ENCODE measurements at regions not wholly inside any gene's neighbourhood (a gene's known extent, or its start where the extent isn't known, plus 50 kb on each side); places are given as distances from the start of the nearest gene placed in this dataset.

DNA sequence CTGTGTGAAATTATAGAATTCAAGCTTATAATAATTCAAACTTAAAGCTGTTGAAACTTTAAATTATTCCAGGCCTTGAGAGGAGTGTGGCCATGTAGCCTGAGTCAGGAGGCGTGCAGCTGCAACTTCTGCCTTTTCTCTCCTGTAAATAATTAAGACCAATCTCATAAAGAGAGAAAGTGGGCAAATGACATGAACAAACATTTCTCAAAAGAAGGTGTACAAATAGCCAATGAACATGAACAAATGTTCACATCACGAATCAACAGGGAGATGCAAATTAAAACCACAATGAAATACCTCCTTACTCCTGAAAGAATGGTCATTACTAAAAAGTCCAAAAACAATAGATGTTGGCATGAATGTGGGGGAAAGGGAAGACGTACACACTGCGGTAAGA, 149.1 kb upstream of the MYCN start:
- Histone ChIP-seq H3K27me3 (ENCODE audit: control insufficient read depth, insufficient read depth, low read length) (no peaks in the 10 kb centered on the region; the same call in 1 of the 2 replicates), H3K9me3 (ENCODE audit: control insufficient read depth, insufficient read depth, low read depth, low read length) (no peaks in the 10 kb centered on the region), H3K36me3 (ENCODE audit: control insufficient read depth, insufficient read depth, low read length) (no peaks in the 10 kb centered on the region), H3K4me3 (ENCODE audit: low read depth in 2 of 2, low read length in 2 of 2) (no peak overlapping the region), H3K27ac (ENCODE audit: low read length) (no peak overlapping the region), H3K4me1 (ENCODE audit: control insufficient read depth, insufficient read depth, low read length) (no peaks in the 10 kb centered on the region)
- no TSS peak for BruUV-seq (replicated peaks)
- TF ChIP-seq TCF7L2 (IDR thresholded peaks at IDR 0.05; ENCODE audit: low read depth, low read length) (no peak), POLR2AphosphoS5 (IDR thresholded peaks at IDR 0.05; ENCODE audit: low read depth, low read length) (no peak), SIN3A (IDR thresholded peaks at IDR 0.05; ENCODE audit: borderline replicate concordance, insufficient read depth, low read depth, low read length) (no peak)
- TF ChIP-seq, protein P1, sequence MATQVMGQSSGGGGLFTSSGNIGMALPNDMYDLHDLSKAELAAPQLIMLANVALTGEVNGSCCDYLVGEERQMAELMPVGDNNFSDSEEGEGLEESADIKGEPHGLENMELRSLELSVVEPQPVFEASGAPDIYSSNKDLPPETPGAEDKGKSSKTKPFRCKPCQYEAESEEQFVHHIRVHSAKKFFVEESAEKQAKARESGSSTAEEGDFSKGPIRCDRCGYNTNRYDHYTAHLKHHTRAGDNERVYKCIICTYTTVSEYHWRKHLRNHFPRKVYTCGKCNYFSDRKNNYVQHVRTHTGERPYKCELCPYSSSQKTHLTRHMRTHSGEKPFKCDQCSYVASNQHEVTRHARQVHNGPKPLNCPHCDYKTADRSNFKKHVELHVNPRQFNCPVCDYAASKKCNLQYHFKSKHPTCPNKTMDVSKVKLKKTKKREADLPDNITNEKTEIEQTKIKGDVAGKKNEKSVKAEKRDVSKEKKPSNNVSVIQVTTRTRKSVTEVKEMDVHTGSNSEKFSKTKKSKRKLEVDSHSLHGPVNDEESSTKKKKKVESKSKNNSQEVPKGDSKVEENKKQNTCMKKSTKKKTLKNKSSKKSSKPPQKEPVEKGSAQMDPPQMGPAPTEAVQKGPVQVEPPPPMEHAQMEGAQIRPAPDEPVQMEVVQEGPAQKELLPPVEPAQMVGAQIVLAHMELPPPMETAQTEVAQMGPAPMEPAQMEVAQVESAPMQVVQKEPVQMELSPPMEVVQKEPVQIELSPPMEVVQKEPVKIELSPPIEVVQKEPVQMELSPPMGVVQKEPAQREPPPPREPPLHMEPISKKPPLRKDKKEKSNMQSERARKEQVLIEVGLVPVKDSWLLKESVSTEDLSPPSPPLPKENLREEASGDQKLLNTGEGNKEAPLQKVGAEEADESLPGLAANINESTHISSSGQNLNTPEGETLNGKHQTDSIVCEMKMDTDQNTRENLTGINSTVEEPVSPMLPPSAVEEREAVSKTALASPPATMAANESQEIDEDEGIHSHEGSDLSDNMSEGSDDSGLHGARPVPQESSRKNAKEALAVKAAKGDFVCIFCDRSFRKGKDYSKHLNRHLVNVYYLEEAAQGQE (IDR thresholded peaks at IDR 0.05; ENCODE audit: insufficient read depth in 1 of 2, low read depth in 2 of 2, low read length in 1 of 2): no peak
- TF ChIP-seq, protein P2, sequence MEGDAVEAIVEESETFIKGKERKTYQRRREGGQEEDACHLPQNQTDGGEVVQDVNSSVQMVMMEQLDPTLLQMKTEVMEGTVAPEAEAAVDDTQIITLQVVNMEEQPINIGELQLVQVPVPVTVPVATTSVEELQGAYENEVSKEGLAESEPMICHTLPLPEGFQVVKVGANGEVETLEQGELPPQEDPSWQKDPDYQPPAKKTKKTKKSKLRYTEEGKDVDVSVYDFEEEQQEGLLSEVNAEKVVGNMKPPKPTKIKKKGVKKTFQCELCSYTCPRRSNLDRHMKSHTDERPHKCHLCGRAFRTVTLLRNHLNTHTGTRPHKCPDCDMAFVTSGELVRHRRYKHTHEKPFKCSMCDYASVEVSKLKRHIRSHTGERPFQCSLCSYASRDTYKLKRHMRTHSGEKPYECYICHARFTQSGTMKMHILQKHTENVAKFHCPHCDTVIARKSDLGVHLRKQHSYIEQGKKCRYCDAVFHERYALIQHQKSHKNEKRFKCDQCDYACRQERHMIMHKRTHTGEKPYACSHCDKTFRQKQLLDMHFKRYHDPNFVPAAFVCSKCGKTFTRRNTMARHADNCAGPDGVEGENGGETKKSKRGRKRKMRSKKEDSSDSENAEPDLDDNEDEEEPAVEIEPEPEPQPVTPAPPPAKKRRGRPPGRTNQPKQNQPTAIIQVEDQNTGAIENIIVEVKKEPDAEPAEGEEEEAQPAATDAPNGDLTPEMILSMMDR (IDR thresholded peaks at IDR 0.05): no peak
- in situ Hi-C loops (cut with HindIII; ENCODE audit: low pct_unique_long_range_greater_than_20kb, low sequenced_read_pairs): no loop called here
- ChIA-PET CTCF (no interaction called here), POLR2A (no interaction called here)
- ATAC-seq: no peak
- intact Hi-C loops (cut with micrococcal nuclease; ENCODE audit: unreplicated experiment): no loop called here
- DNase-seq (ENCODE audit: low read depth, low spot score): no peak

DNA sequence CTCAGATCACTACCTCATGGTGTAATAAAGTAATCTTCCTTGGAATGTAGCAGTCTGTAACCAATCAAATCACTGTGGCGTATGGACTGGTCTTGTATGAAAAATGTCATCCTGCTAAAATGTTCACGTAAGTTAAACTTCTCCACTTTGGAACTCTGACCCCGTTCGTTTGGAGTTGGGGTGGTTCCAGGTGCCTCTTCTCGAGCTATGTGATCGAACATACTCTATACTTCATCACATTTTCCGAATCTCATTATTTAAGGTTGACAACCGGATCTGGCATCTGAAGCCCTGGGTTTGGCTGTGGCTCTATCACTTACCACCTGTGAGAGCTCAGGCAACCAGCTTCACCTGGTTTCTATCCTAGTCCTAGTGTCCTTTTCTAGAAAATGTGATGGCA, 148.0 kb upstream of the MYCN start:
- CTCF ChIA-PET: no interaction called here
- no TSS peak for BruUV-seq (replicated peaks)
- in situ Hi-C loops (cut with HindIII; ENCODE audit: low pct_unique_long_range_greater_than_20kb, low sequenced_read_pairs): no loop called here
- intact Hi-C loops (cut with micrococcal nuclease; ENCODE audit: unreplicated experiment): no loop called here
- H3K27me3 ChIP-seq (ENCODE audit: control insufficient read depth, insufficient read depth, low read length): no peaks in the 10 kb centered on the region; the same call in 1 of the 2 replicates
- no peaks in the 10 kb centered on the region for H3K9me3 ChIP-seq (ENCODE audit: control insufficient read depth, insufficient read depth, low read depth, low read length)
- no peak overlapping the region for H3K4me3 ChIP-seq (ENCODE audit: low read depth in 2 of 2, low read length in 2 of 2)
- no peaks in the 10 kb centered on the region for H3K36me3 ChIP-seq (ENCODE audit: control insufficient read depth, insufficient read depth, low read length)
- POLR2A ChIA-PET: no interaction called here
- DNase-seq (ENCODE audit: low read depth, low spot score) (no peak), ATAC-seq (no peak)
- no peak overlapping the region for H3K27ac ChIP-seq (ENCODE audit: low read length)
- TF ChIP-seq, protein P1 (IDR thresholded peaks at IDR 0.05; ENCODE audit: insufficient read depth in 1 of 2, low read depth in 2 of 2, low read length in 1 of 2): no peak
- TF ChIP-seq, protein P2 (IDR thresholded peaks at IDR 0.05): no peak
- TF ChIP-seq TCF7L2 (IDR thresholded peaks at IDR 0.05; ENCODE audit: low read depth, low read length) (no peak), SIN3A (IDR thresholded peaks at IDR 0.05; ENCODE audit: borderline replicate concordance, insufficient read depth, low read depth, low read length) (no peak), POLR2AphosphoS5 (IDR thresholded peaks at IDR 0.05; ENCODE audit: low read depth, low read length) (no peak)
- no peaks in the 10 kb centered on the region for H3K4me1 ChIP-seq (ENCODE audit: control insufficient read depth, insufficient read depth, low read length)
